ENCODE measurements at regions not wholly inside any gene's neighbourhood (a gene's known extent, or its start where the extent isn't known, plus 50 kb on each side); places are given as distances from the start of the nearest gene placed in this dataset.
"Not testable (repeated sequence)": the region's sequence is repeated elsewhere in the genome, so short reads cannot be mapped to it uniquely, and the experiment has no call there.

GRCh38 chr17:27373695-27374094 is 79.8 kb downstream of the WSB1 start:
- H3K4me1 Mint-ChIP-seq; H3K27ac Mint-ChIP-seq; DNase-seq; CTCF ChIA-PET; H3K4me3 ChIP-seq (ENCODE audit: low read length); ATAC-seq; H3K36me3 ChIP-seq (ENCODE audit: control insufficient read depth in 2 of 3, insufficient read depth in 3 of 3, low read length in 3 of 3); H3K4me3 Mint-ChIP-seq; H3K27ac ChIP-seq (ENCODE audit: low read depth, low read length); H3K9me3 ChIP-seq (ENCODE audit: control insufficient read depth in 2 of 3, low read length in 3 of 3); H3K4me1 ChIP-seq (ENCODE audit: control insufficient read depth in 2 of 2, insufficient read depth in 2 of 2, low read length in 2 of 2); H3K27me3 ChIP-seq (ENCODE audit: control insufficient read depth in 2 of 2, insufficient read depth in 2 of 2, low read length in 2 of 2); intact Hi-C loops (cut with micrococcal nuclease); POLR2A ChIA-PET: not testable (repeated sequence)
- H3K9me3 Mint-ChIP-seq, result peaks cover 5 to 52% (median 21%) of the 10 kb centered on the region in 11 donors
- H3K36me3 Mint-ChIP-seq, result peaks cover 0 to 17% (median 13%) of the 10 kb centered on the region in 5 donors
- H3K27me3 Mint-ChIP-seq, result peaks cover 13 to 30% (median 20%) of the 10 kb centered on the region in 5 donors

- no peaks in the 10 kb centered on the region for H3K4me1 ChIP-seq (ENCODE audit: control insufficient read depth in 2 of 2, insufficient read depth in 2 of 2, low read length in 2 of 2)
- ATAC-seq (no peak), DNase-seq (no peak)
- H3K27me3 ChIP-seq (ENCODE audit: control insufficient read depth in 2 of 2, insufficient read depth in 2 of 2, low read length in 2 of 2), result peaks cover 0 to 4% of the 10 kb centered on the region in 2 donors
- Mint-ChIP-seq H3K4me3 (no peak overlapping the region), H3K9me3 (peaks cover 0 to 38% (median 13%) of the 10 kb centered on the region in 11 donors), H3K36me3 (peaks cover 0 to 16% (median 10%) of the 10 kb centered on the region in 5 donors), H3K27me3 (peaks cover 29 to 50% (median 33%) of the 10 kb centered on the region in 5 donors), H3K4me1 (peaks cover 0 to 4% (median 0%) of the 10 kb centered on the region in 7 donors), H3K27ac (no peak overlapping the region)
- H3K27ac ChIP-seq (ENCODE audit: low read depth, low read length), result no peak overlapping the region
- H3K4me3 ChIP-seq (ENCODE audit: low read length), result no peak overlapping the region
- H3K9me3 ChIP-seq (ENCODE audit: control insufficient read depth in 2 of 3, low read length in 3 of 3), result no peaks in the 10 kb centered on the region
- POLR2A ChIA-PET, result no interaction called here
- no peaks in the 10 kb centered on the region for H3K36me3 ChIP-seq (ENCODE audit: control insufficient read depth in 2 of 3, insufficient read depth in 3 of 3, low read length in 3 of 3)
- CTCF ChIA-PET, result no interaction called here
- intact Hi-C loops (cut with micrococcal nuclease), result no loop called here
Observed at GRCh38 chr17:27376637-27377547, 79.4 kb upstream of the KSR1 start.

GRCh38 chr17:27378482-27379175 is 77.6 kb upstream of the KSR1 start:
- peaks cover 0 to 4% (median 0%) of the 10 kb centered on the region in 7 donors for H3K4me1 Mint-ChIP-seq
- no peak overlapping the region for H3K4me3 Mint-ChIP-seq
- DNase-seq (no peak), ATAC-seq (no peak)
- Histone ChIP-seq H3K36me3 (ENCODE audit: control insufficient read depth in 2 of 3, insufficient read depth in 3 of 3, low read length in 3 of 3) (no peaks in the 10 kb centered on the region), H3K4me1 (ENCODE audit: control insufficient read depth in 2 of 2, insufficient read depth in 2 of 2, low read length in 2 of 2) (no peaks in the 10 kb centered on the region), H3K4me3 (ENCODE audit: low read length) (no peak overlapping the region), H3K27me3 (ENCODE audit: control insufficient read depth in 2 of 2, insufficient read depth in 2 of 2, low read length in 2 of 2) (peaks cover 0 to 4% of the 10 kb centered on the region in 2 donors), H3K9me3 (ENCODE audit: control insufficient read depth in 2 of 3, low read length in 3 of 3) (no peaks in the 10 kb centered on the region), H3K27ac (ENCODE audit: low read depth, low read length) (no peak overlapping the region)
- ChIA-PET CTCF (interaction anchor here (1.2 kb wide), 1 partner anchor 35 kb away, joined by 3 read pairs; no protein-coding TSS in a partner anchor), POLR2A (no interaction called here)
- no peak overlapping the region for H3K27ac Mint-ChIP-seq
- intact Hi-C loops (cut with micrococcal nuclease), result no loop called here
- peaks cover 0 to 23% (median 1%) of the 10 kb centered on the region in 11 donors for H3K9me3 Mint-ChIP-seq
- peaks cover 0 to 7% (median 0%) of the 10 kb centered on the region in 5 donors for H3K36me3 Mint-ChIP-seq
- H3K27me3 Mint-ChIP-seq, result peaks cover 19 to 41% (median 29%) of the 10 kb centered on the region in 5 donors

- no peaks in the 10 kb centered on the region for H3K36me3 ChIP-seq (ENCODE audit: control insufficient read depth in 2 of 3, insufficient read depth in 3 of 3, low read length in 3 of 3)
- H3K9me3 ChIP-seq (ENCODE audit: control insufficient read depth in 2 of 3, low read length in 3 of 3), result no peaks in the 10 kb centered on the region
- intact Hi-C loops (cut with micrococcal nuclease), result loop anchor here (2.0 to 10.0 kb wide), 2 partner anchors 75 to 221 kb away; partner anchors contain the start of gene KSR1 (in 1 of the 2)
- no peaks in the 10 kb centered on the region for H3K4me1 ChIP-seq (ENCODE audit: control insufficient read depth in 2 of 2, insufficient read depth in 2 of 2, low read length in 2 of 2)
- POLR2A ChIA-PET, result interaction anchor here (0.9 kb wide), 1 partner anchor 76 kb away, joined by 3 read pairs; the partner anchor contains the start of gene KSR1
- H3K4me3 ChIP-seq (ENCODE audit: low read length), result no peak overlapping the region
- DNase-seq (no peak), ATAC-seq (peak; percentile 24)
- H3K27ac Mint-ChIP-seq, result no peak overlapping the region
- H3K4me3 Mint-ChIP-seq, result peak overlapping the region in 1 of 10 donors; percentile 47
- peaks cover 18 to 33% (median 24%) of the 10 kb centered on the region in 5 donors for H3K27me3 Mint-ChIP-seq
- peaks cover 0 to 9% (median 0%) of the 10 kb centered on the region in 11 donors for H3K9me3 Mint-ChIP-seq
- H3K27ac ChIP-seq (ENCODE audit: low read depth, low read length), result no peak overlapping the region
- peaks cover 0 to 7% (median 0%) of the 10 kb centered on the region in 7 donors for H3K4me1 Mint-ChIP-seq
- peaks cover 0 to 4% (median 0%) of the 10 kb centered on the region in 5 donors for H3K36me3 Mint-ChIP-seq
- peaks cover 0 to 4% of the 10 kb centered on the region in 2 donors for H3K27me3 ChIP-seq (ENCODE audit: control insufficient read depth in 2 of 2, insufficient read depth in 2 of 2, low read length in 2 of 2)
- CTCF ChIA-PET, result interaction anchor here (0.6 to 1.2 kb wide), 3 partner anchors 33 to 548 kb away, joined by 3 to 4 read pairs (median 3); no protein-coding TSS in a partner anchor
Observed at GRCh38 chr17:27379888-27380533, 76.2 kb upstream of the KSR1 start.

GRCh38 chr17:27380551-27380950 is 75.7 kb upstream of the KSR1 start:
- Histone ChIP-seq H3K36me3 (ENCODE audit: control insufficient read depth in 2 of 3, insufficient read depth in 3 of 3, low read length in 3 of 3) (no peaks in the 10 kb centered on the region), H3K27me3 (ENCODE audit: control insufficient read depth in 2 of 2, insufficient read depth in 2 of 2, low read length in 2 of 2) (peaks cover 0 to 4% of the 10 kb centered on the region in 2 donors), H3K4me3 (ENCODE audit: low read length) (no peak overlapping the region), H3K27ac (ENCODE audit: low read depth, low read length) (no peak overlapping the region), H3K9me3 (ENCODE audit: control insufficient read depth in 2 of 3, low read length in 3 of 3) (no peaks in the 10 kb centered on the region), H3K4me1 (ENCODE audit: control insufficient read depth in 2 of 2, insufficient read depth in 2 of 2, low read length in 2 of 2) (no peaks in the 10 kb centered on the region)
- ATAC-seq (no peak), DNase-seq (no peak)
- Mint-ChIP-seq H3K9me3 (peaks cover 0 to 7% (median 0%) of the 10 kb centered on the region in 11 donors), H3K27me3 (peaks cover 15 to 29% (median 24%) of the 10 kb centered on the region in 5 donors), H3K36me3 (no peaks in the 10 kb centered on the region), H3K4me1 (peaks cover 0 to 7% (median 0%) of the 10 kb centered on the region in 7 donors), H3K27ac (no peak overlapping the region), H3K4me3 (no peak overlapping the region)
- ChIA-PET CTCF (interaction anchor here (1.2 kb wide), 1 partner anchor 135 kb away, joined by 4 read pairs; no protein-coding TSS in a partner anchor), POLR2A (interaction anchor here (0.9 kb wide), 1 partner anchor 76 kb away, joined by 3 read pairs; the partner anchor contains the start of gene KSR1)
- intact Hi-C loops (cut with micrococcal nuclease), result loop anchor here (2.0 to 10.0 kb wide), 2 partner anchors 74 to 220 kb away; partner anchors contain the start of gene KSR1 (in 1 of the 2)

GRCh38 chr17:27381007-27381501 is 75.2 kb upstream of the KSR1 start:
- no peak overlapping the region for H3K27ac ChIP-seq (ENCODE audit: low read depth, low read length)
- peaks cover 12 to 28% (median 24%) of the 10 kb centered on the region in 5 donors for H3K27me3 Mint-ChIP-seq
- no peak overlapping the region for H3K27ac Mint-ChIP-seq
- H3K9me3 Mint-ChIP-seq, result peaks cover 0 to 7% (median 0%) of the 10 kb centered on the region in 11 donors
- POLR2A ChIA-PET, result interaction anchor here (0.9 kb wide), 1 partner anchor 75 kb away, joined by 3 read pairs; the partner anchor contains the start of gene KSR1
- peaks cover 0 to 7% (median 0%) of the 10 kb centered on the region in 7 donors for H3K4me1 Mint-ChIP-seq
- H3K27me3 ChIP-seq (ENCODE audit: control insufficient read depth in 2 of 2, insufficient read depth in 2 of 2, low read length in 2 of 2), result peaks cover 0 to 4% of the 10 kb centered on the region in 2 donors
- no peak overlapping the region for H3K4me3 ChIP-seq (ENCODE audit: low read length)
- no peaks in the 10 kb centered on the region for H3K4me1 ChIP-seq (ENCODE audit: control insufficient read depth in 2 of 2, insufficient read depth in 2 of 2, low read length in 2 of 2)
- no peaks in the 10 kb centered on the region for H3K36me3 ChIP-seq (ENCODE audit: control insufficient read depth in 2 of 3, insufficient read depth in 3 of 3, low read length in 3 of 3)
- intact Hi-C loops (cut with micrococcal nuclease), result loop anchor here (1.0 to 10.0 kb wide), 4 partner anchors 74 to 220 kb away; partner anchors contain the start of gene KSR1 (in 1 of the 2)
- ATAC-seq (peak; percentile 94), DNase-seq (peak; percentile 31 to 87 (median 53))
- no peaks in the 10 kb centered on the region for H3K36me3 Mint-ChIP-seq
- no peak overlapping the region for H3K4me3 Mint-ChIP-seq
- CTCF ChIA-PET, result no interaction called here
- no peaks in the 10 kb centered on the region for H3K9me3 ChIP-seq (ENCODE audit: control insufficient read depth in 2 of 3, low read length in 3 of 3)

Measured in naive thymus-derived CD4-positive, alpha-beta T cell (primary cell).